ENCODE measurements at regions not wholly inside any gene's neighbourhood (a gene's known extent, or its start where the extent isn't known, plus 50 kb on each side); places are given as distances from the start of the nearest gene placed in this dataset.

GRCh38 chr10:88101666-88102065, 238.2 kb downstream of the PTEN start:
- H3K4me2 ChIP-seq (ENCODE audit: extremely low read depth, insufficient read depth, low read length): no peak overlapping the region
- H3K4me1 ChIP-seq (ENCODE audit: control insufficient read depth, extremely low read depth, insufficient read depth, low read length): peaks cover 2% of the 10 kb centered on the region
- H3K27ac ChIP-seq (ENCODE audit: insufficient read depth, low read length): no peak overlapping the region
- H3K36me3 ChIP-seq (ENCODE audit: control insufficient read depth, insufficient read depth, low read length): no peaks in the 10 kb centered on the region
- H2AFZ ChIP-seq (ENCODE audit: low read length): no peak overlapping the region
- no peaks in the 10 kb centered on the region for H4K20me1 ChIP-seq (ENCODE audit: control insufficient read depth, extremely low read depth, insufficient read depth, low read length)
- TF ChIP-seq CTCF (conservative IDR thresholded peaks at IDR 0.05 in 1 of 2, IDR thresholded peaks at IDR 0.05 in 1 of 2; ENCODE audit: low read depth in 1 of 2, low read length in 2 of 2) (no peak), EZH2 (IDR thresholded peaks at IDR 0.05; ENCODE audit: low read length, missing control alignments) (no peak)
- no peaks in the 10 kb centered on the region for H3K27me3 ChIP-seq (ENCODE audit: control insufficient read depth, insufficient read depth, low read length)
- no peaks in the 10 kb centered on the region for H3K79me2 ChIP-seq (ENCODE audit: control insufficient read depth, insufficient read depth, low read length)
- no peak for DNase-seq (ENCODE audit: low read depth in 2 of 2)
- no peak overlapping the region for H3K4me3 ChIP-seq (replicated peaks in 1 of 4; ENCODE audit: control extremely low read depth in 1 of 4, insufficient read depth in 1 of 4, low read depth in 3 of 4, low read length in 4 of 4)
- no peak overlapping the region for H3K9ac ChIP-seq (ENCODE audit: insufficient read depth, low read length)
- no peaks in the 10 kb centered on the region for H3K9me3 ChIP-seq (ENCODE audit: control insufficient read depth, insufficient read depth, low read depth, low read length)

GRCh38 chr10:88103576-88103975, 240.2 kb downstream of the PTEN start:
- Histone ChIP-seq H3K9me3 (ENCODE audit: control insufficient read depth, insufficient read depth, low read depth, low read length) (no peaks in the 10 kb centered on the region), H3K27ac (ENCODE audit: insufficient read depth, low read length) (no peak overlapping the region), H3K4me3 (replicated peaks in 1 of 4; ENCODE audit: control extremely low read depth in 1 of 4, insufficient read depth in 1 of 4, low read depth in 3 of 4, low read length in 4 of 4) (no peak overlapping the region), H3K4me1 (ENCODE audit: control insufficient read depth, extremely low read depth, insufficient read depth, low read length) (peaks cover 2% of the 10 kb centered on the region), H3K27me3 (ENCODE audit: control insufficient read depth, insufficient read depth, low read length) (no peaks in the 10 kb centered on the region), H2AFZ (ENCODE audit: low read length) (no peak overlapping the region), H3K79me2 (ENCODE audit: control insufficient read depth, insufficient read depth, low read length) (no peaks in the 10 kb centered on the region), H3K9ac (ENCODE audit: insufficient read depth, low read length) (no peak overlapping the region), H3K4me2 (ENCODE audit: extremely low read depth, insufficient read depth, low read length) (no peak overlapping the region), H4K20me1 (ENCODE audit: control insufficient read depth, extremely low read depth, insufficient read depth, low read length) (no peaks in the 10 kb centered on the region), H3K36me3 (ENCODE audit: control insufficient read depth, insufficient read depth, low read length) (no peaks in the 10 kb centered on the region)
- no peak for TF ChIP-seq EZH2 (IDR thresholded peaks at IDR 0.05; ENCODE audit: low read length, missing control alignments)
- no peak for TF ChIP-seq CTCF (conservative IDR thresholded peaks at IDR 0.05 in 1 of 2, IDR thresholded peaks at IDR 0.05 in 1 of 2; ENCODE audit: low read depth in 1 of 2, low read length in 2 of 2)
- no peak for DNase-seq (ENCODE audit: low read depth in 2 of 2)

GRCh38 chr10:88104223-88104622, 240.8 kb downstream of the PTEN start:
- no peak overlapping the region for H3K9ac ChIP-seq (ENCODE audit: insufficient read depth, low read length)
- peaks cover 2% of the 10 kb centered on the region for H3K4me1 ChIP-seq (ENCODE audit: control insufficient read depth, extremely low read depth, insufficient read depth, low read length)
- H3K79me2 ChIP-seq (ENCODE audit: control insufficient read depth, insufficient read depth, low read length): no peaks in the 10 kb centered on the region
- no peaks in the 10 kb centered on the region for H3K9me3 ChIP-seq (ENCODE audit: control insufficient read depth, insufficient read depth, low read depth, low read length)
- no peak for TF ChIP-seq CTCF (conservative IDR thresholded peaks at IDR 0.05 in 1 of 2, IDR thresholded peaks at IDR 0.05 in 1 of 2; ENCODE audit: low read depth in 1 of 2, low read length in 2 of 2)
- no peak for TF ChIP-seq EZH2 (IDR thresholded peaks at IDR 0.05; ENCODE audit: low read length, missing control alignments)
- no peaks in the 10 kb centered on the region for H3K27me3 ChIP-seq (ENCODE audit: control insufficient read depth, insufficient read depth, low read length)
- H3K4me3 ChIP-seq (replicated peaks in 1 of 4; ENCODE audit: control extremely low read depth in 1 of 4, insufficient read depth in 1 of 4, low read depth in 3 of 4, low read length in 4 of 4): no peak overlapping the region
- H2AFZ ChIP-seq (ENCODE audit: low read length): no peak overlapping the region
- H3K27ac ChIP-seq (ENCODE audit: insufficient read depth, low read length): no peak overlapping the region
- H4K20me1 ChIP-seq (ENCODE audit: control insufficient read depth, extremely low read depth, insufficient read depth, low read length): no peaks in the 10 kb centered on the region
- no peaks in the 10 kb centered on the region for H3K36me3 ChIP-seq (ENCODE audit: control insufficient read depth, insufficient read depth, low read length)
- no peak overlapping the region for H3K4me2 ChIP-seq (ENCODE audit: extremely low read depth, insufficient read depth, low read length)
- no peak for DNase-seq (ENCODE audit: low read depth in 2 of 2)
